VCaP (cell line): ENCODE measurements at regions not wholly inside any gene's neighbourhood (a gene's known extent, or its start where the extent isn't known, plus 50 kb on each side); places are given as distances from the start of the nearest gene placed in this dataset.

Source experiments
- H3K27ac ChIP-seq: fragments of 450-650 bp; 2 replicates; pipeline ENCODE4 v1.5.1; 2017
- TF ChIP-seq, protein P1 (sequence below): fragments of 450-650 bp; conservative IDR thresholded peaks from 2 replicates; pipeline ENCODE4 v1.5.1; 2017; ENCODE audit warnings: mild to moderate bottlenecking, moderate library complexity

DNA sequence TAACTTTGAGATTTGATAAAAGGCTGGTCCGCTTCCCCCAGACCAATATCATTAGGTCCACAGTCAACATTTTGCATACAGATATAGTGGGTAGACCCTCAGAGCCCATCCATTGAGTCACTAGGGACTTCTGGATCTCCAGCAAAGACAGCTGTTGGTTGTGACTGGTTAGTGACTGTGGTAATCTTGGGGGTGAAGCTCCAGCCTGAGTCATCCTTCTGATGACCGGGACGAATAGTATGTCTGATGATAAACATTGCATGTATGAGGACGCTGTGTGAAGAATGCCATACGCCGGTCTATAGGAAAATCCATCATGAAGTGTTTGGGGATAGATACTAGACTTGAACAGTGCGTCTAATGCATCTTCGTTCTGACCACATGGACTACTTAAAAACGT lies 307.0 kb downstream of the UQCRFS1 start:
- TF ChIP-seq, protein P1, sequence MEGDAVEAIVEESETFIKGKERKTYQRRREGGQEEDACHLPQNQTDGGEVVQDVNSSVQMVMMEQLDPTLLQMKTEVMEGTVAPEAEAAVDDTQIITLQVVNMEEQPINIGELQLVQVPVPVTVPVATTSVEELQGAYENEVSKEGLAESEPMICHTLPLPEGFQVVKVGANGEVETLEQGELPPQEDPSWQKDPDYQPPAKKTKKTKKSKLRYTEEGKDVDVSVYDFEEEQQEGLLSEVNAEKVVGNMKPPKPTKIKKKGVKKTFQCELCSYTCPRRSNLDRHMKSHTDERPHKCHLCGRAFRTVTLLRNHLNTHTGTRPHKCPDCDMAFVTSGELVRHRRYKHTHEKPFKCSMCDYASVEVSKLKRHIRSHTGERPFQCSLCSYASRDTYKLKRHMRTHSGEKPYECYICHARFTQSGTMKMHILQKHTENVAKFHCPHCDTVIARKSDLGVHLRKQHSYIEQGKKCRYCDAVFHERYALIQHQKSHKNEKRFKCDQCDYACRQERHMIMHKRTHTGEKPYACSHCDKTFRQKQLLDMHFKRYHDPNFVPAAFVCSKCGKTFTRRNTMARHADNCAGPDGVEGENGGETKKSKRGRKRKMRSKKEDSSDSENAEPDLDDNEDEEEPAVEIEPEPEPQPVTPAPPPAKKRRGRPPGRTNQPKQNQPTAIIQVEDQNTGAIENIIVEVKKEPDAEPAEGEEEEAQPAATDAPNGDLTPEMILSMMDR: no peak
- no peak overlapping the region for H3K27ac ChIP-seq

DNA sequence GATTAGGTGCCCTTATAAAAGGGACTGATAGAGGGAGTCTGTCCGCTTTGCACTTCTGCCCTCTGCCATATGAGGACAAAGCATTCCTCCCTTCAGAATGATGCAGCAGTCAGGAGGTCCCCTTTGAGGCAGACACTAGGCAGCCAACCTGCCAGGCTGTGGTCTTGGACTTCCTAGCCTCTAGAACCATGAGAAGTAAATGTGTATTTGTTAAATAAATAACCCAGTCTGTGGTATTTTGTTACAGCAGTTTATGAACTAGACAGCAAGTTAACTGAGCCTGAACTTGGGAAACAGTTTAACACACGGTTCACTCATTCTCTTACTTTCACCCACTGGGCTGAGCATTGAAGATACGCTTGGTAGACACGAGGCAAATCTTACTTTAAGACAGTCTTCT lies 313.2 kb downstream of the UQCRFS1 start:
- TF ChIP-seq, protein P1: no peak
- H3K27ac ChIP-seq: no peak overlapping the region

DNA sequence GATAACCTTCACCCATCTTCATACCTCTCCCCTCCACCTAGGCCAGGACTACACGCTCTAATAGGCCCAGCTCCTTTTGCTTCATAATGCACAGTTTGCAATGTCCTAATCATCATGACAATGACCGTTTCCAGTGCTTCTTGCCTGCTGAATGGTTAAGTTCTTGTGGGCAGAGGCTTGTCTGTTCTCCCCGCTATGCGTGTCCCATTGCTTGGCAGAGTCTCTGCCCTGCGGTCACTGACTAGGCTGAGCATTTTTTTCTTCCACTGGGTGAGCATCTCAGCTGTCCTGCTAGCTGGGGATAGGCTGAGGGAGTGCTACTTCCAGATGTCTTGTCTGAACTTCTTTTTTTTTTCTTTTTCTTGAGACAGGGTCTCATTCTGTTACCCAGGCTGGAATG lies 314.7 kb downstream of the UQCRFS1 start:
- TF ChIP-seq, protein P1: no peak

DNA sequence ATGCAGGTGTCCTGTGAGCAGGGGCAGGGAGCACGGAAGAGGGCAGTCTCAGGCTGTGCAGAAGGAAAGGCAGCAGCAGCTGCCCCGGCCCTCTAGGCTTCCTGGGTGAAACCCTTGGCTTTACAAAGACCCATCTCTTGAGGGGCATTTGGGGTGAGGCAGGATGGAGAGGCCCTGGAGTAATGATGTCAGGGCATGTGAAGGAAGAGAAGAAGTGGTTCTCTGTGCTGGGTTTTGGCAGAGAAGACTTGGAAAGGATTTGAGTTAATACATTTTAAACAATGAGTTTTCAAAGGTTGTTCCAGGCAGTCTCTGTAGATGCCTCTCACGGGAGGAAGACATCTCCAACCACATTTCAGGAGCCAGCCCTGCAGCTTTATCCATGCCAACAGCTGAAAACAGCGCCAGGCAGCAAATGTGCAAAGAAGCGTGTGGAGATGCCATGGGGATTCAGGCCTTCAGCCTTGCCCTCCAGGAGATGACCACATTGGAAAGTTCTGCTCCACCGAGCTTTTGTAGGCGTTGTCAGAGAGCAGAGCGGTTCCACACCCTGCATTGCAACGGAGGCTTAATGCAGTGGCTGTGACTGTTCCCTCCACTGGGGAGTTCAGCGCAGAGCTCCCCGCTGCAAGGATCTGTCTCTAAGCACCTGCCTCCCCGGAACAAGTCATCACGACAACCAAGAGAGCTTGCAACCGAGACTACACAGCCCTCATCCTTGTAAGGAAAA lies 322.8 kb downstream of the UQCRFS1 start:
- no peak overlapping the region for H3K27ac ChIP-seq
- TF ChIP-seq, protein P1: no peak

More for the DNA sequence above, 314.7 kb downstream of the UQCRFS1 start:
- no peak overlapping the region for H3K27ac ChIP-seq

DNA sequence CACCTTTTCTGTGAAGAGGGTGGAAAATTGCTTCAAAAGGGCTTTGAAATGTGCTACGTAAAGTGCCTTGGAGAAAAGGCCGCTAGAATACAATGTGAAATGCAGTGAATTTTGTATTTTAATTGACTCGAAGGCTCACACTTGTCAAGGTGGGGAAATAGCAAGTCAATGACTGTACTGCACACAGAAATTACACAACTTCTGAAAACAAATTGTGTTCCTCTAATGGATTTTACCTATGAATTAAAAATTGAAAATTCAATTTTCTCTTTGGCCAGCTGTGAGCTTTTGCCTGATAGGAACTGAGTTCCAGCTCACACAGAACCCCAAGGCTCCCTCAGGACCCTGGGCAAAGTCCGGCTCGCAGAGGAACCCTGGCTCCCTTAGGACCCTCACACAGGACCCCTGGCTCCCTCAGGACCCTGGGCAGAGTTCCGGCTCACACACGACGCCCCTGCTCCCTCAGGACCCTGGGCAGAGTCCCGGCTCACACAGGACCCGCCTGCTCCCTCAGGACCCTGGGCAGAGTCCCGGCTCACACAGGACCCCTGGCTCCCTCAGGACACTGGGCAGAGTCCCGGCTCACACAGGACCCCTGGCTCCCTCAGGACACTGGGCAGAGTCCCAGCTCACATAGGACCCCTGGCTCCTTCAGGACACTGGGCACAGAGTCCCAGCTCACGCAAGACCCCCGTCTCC lies 324.9 kb downstream of the UQCRFS1 start:
- no peak overlapping the region for H3K27ac ChIP-seq
- TF ChIP-seq, protein P1: no peak

DNA sequence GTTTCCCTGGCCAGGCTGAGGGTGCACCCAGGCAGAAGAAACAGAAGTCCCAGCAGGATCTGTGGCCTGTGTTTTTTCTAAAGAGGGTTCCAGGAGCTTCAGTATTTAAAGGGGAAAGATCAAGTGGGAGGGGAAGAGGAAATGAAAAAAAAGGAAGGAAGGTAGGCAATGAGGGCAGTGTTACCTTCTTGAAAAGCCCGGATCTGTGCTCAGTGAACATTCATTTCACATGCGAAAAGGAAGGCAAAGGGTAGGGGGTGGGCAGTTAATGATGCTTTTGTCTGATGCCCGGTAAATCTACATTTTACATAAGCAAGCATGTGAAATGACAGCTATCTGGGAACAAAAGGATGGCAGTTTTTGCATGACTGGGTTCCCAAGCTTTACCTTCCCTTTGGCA lies 326.2 kb downstream of the UQCRFS1 start:
- H3K27ac ChIP-seq: no peak overlapping the region
- TF ChIP-seq, protein P1: no peak

DNA sequence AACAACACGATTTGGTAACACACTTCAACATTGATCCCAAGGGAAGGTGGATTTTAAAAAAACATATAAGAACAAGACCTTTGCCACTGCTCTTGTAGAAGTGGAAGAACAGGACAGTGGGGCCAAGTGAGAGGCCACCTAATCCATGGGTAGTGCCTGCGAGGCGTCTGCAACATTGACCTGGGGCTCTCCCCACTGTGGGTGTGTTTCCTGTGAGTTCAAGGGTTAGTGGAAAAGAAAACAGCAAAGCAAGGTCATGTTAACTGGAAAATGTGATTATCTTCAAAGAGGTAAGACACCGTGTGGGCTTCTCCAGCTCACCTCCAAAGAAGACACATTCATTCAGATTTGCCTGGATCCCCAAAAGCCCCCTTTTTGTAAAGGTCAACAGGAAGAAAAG lies 327.0 kb downstream of the UQCRFS1 start:
- TF ChIP-seq, protein P1: no peak
- H3K27ac ChIP-seq: no peak overlapping the region
